ENCODE measurements at regions not wholly inside any gene's neighbourhood (a gene's known extent, or its start where the extent isn't known, plus 50 kb on each side); places are given as distances from the start of the nearest gene placed in this dataset.

GRCh38 chr4:74873545-74874301, 59.2 kb upstream of the PARM1 start:
- Histone ChIP-seq H2BK15ac (ENCODE audit: low read length) (no peak overlapping the region), H2AFZ (ENCODE audit: low read length) (no peak overlapping the region), H3K23ac (ENCODE audit: insufficient read length) (no peak overlapping the region), H2BK12ac (ENCODE audit: low read depth, low read length) (no peak overlapping the region), H3K79me2 (ENCODE audit: control insufficient read depth in 1 of 2, insufficient read depth in 2 of 2, low read length in 2 of 2) (no peaks in the 10 kb centered on the region), H3K9ac (replicated peaks in 1 of 4; ENCODE audit: extremely low read depth in 1 of 4, low read depth in 3 of 4, low read length in 3 of 4) (no peak overlapping the region), H4K5ac (ENCODE audit: insufficient read length, low read depth, low read length) (no peak overlapping the region), H3K4me3 (ENCODE audit: extremely low read depth in 1 of 4, insufficient read depth in 2 of 4, low read depth in 3 of 4, low read length in 4 of 4) (no peak overlapping the region), H3K4ac (replicated peaks; ENCODE audit: insufficient read length, low read depth, low read length) (no peak overlapping the region), H2BK120ac (replicated peaks; ENCODE audit: low read depth, low read length) (no peak overlapping the region), H3K27me3 (replicated peaks in 1 of 4; ENCODE audit: control insufficient read depth in 3 of 4, extremely low read depth in 1 of 4, insufficient read depth in 3 of 4, low read length in 3 of 4) (no peaks in the 10 kb centered on the region), H2BK5ac (ENCODE audit: low read depth, low read length) (no peak overlapping the region), H3K36me3 (ENCODE audit: control insufficient read depth in 2 of 4, insufficient read depth in 4 of 4, low read length in 3 of 4) (no peaks in the 10 kb centered on the region), H2BK20ac (ENCODE audit: low read length) (no peak overlapping the region), H2AK5ac (ENCODE audit: low read depth, low read length) (no peak overlapping the region), H3K23me2 (ENCODE audit: low read depth, low read length) (no peaks in the 10 kb centered on the region), H3K18ac (ENCODE audit: extremely low read depth, low read length) (no peak overlapping the region), H3K56ac (replicated peaks; ENCODE audit: insufficient read length, low read depth, low read length) (no peak overlapping the region), H3K79me1 (ENCODE audit: low read depth, low read length) (no peaks in the 10 kb centered on the region), H4K91ac (replicated peaks; ENCODE audit: insufficient read length, low read length) (no peak overlapping the region), H3K9me3 (ENCODE audit: insufficient read depth in 2 of 2, low read depth in 1 of 2, low read length in 1 of 2) (no peaks in the 10 kb centered on the region), H3K27ac (ENCODE audit: low read depth, low read length) (no peak overlapping the region), H3K4me2 (ENCODE audit: insufficient read depth in 1 of 2, low read depth in 2 of 2, low read length in 2 of 2) (no peak overlapping the region), H4K8ac (ENCODE audit: extremely low read depth, insufficient read depth, low read length) (no peak overlapping the region), H3K4me1 (replicated peaks in 1 of 4; ENCODE audit: control insufficient read depth in 3 of 4, insufficient read depth in 4 of 4, low read length in 3 of 4) (no peaks in the 10 kb centered on the region), H3K14ac (ENCODE audit: insufficient read length) (no peak overlapping the region), H4K20me1 (replicated peaks in 1 of 2; ENCODE audit: control insufficient read depth in 1 of 2, insufficient read depth in 2 of 2, low read length in 2 of 2) (no peaks in the 10 kb centered on the region)
- CTCF ChIA-PET (ENCODE audit: partially characterized antibody) = interaction anchor here (0.6 to 3.9 kb wide), 17 partner anchors 9 to 617 kb away, joined by 3 to 42 read pairs (median 4); no protein-coding TSS in a partner anchor
- no peak for DNase-seq (ENCODE audit: low read depth in 1 of 2, low spot score in 2 of 2)
- FAIRE-seq = no peak
- POLR2A ChIA-PET (ENCODE audit: partially characterized antibody) = no interaction called here
- WGBS, 2 experiments (ENCODE audit: extremely low coverage in 1 of 2, insufficient coverage in 1 of 2, insufficient read length in 1 of 2, insufficient replicate concordance in 2 of 2, low coverage in 1 of 2, low lambda C conversion rate in 2 of 2, missing lambda C conversion rate in 1 of 2) = 88% methylated on average over 3 of the region's 3 CpGs; no CpG with 5 or more reads in 1 of the 2 experiments
- TF ChIP-seq GABPA (IDR thresholded peaks at IDR 0.05; ENCODE audit: borderline replicate concordance, insufficient read depth, low read length) = no peak
- no peak for TF ChIP-seq RFX5 (IDR thresholded peaks at IDR 0.05; ENCODE audit: borderline replicate concordance, low read depth, low read length)
